KMS-11 (cell line): ENCODE measurements at regions not wholly inside any gene's neighbourhood (a gene's known extent, or its start where the extent isn't known, plus 50 kb on each side); places are given as distances from the start of the nearest gene placed in this dataset.

Experiments used
- H2AFZ ChIP-seq: fragments of 200-600 bp; sonication (generic); 2 replicates; pipeline ENCODE4 v1.6.1; 2016; ENCODE audit warnings: antibody characterized with exemption, mixed run types, low read depth
- H3K27ac ChIP-seq: fragments of 200-600 bp; sonication (generic); 2 replicates; pipeline ENCODE4 v1.6.1; 2016; ENCODE audit warnings: mild to moderate bottlenecking, mixed run types
- H3K27me3 ChIP-seq: fragments of 200-600 bp; sonication (generic); 2 replicates; pipeline ENCODE4 v1.6.1; 2017; ENCODE audit warnings: mild to moderate bottlenecking, low read depth, mixed run types, moderate library complexity; ENCODE audit not compliant: insufficient read depth
- H3K36me3 ChIP-seq: fragments of 200-600 bp; sonication (generic); 2 replicates; pipeline ENCODE4 v1.6.1; 2017; ENCODE audit warnings: mild to moderate bottlenecking, mixed run types; ENCODE audit not compliant: insufficient read depth
- H3K4me1 ChIP-seq: fragments of 200-600 bp; sonication (generic); 2 replicates; pipeline ENCODE4 v1.6.1; 2016; ENCODE audit warnings: mild to moderate bottlenecking, low read depth, mixed run types; ENCODE audit not compliant: poor library complexity, severe bottlenecking
- H3K4me2 ChIP-seq: fragments of 200-600 bp; sonication (generic); 2 replicates; pipeline ENCODE4 v1.7.0; 2016; ENCODE audit warnings: mild to moderate bottlenecking, mixed run types
- H3K4me3 ChIP-seq: fragments of 200-600 bp; sonication (generic); IDR thresholded peaks from 2 replicates; pipeline ENCODE4 v1.6.1; 2017; ENCODE audit warnings: low read depth, low read length, mixed read lengths; ENCODE audit not compliant: insufficient read depth
- H3K79me2 ChIP-seq: fragments of 200-600 bp; sonication (generic); 2 replicates; pipeline ENCODE4 v1.6.1; 2016; ENCODE audit warnings: low read depth, mixed run types; ENCODE audit not compliant: insufficient read depth
- H3K9ac ChIP-seq: fragments of 200-600 bp; sonication (generic); 2 replicates; pipeline ENCODE4 v1.6.1; 2016; ENCODE audit warnings: mild to moderate bottlenecking, mixed run types
- H4K20me1 ChIP-seq: fragments of 200-600 bp; sonication (generic); 2 replicates; pipeline ENCODE4 v1.6.1; 2016; ENCODE audit warnings: mild to moderate bottlenecking, mixed run types; ENCODE audit not compliant: insufficient read depth
- CTCF ChIP-seq: fragments of 200-600 bp; sonication (generic); conservative IDR thresholded peaks from 2 replicates; pipeline ENCODE4 v1.6.1; 2017; ENCODE audit warnings: low read depth, mild to moderate bottlenecking, antibody characterized with exemption, low read length, moderate library complexity, mixed read lengths

DNA sequence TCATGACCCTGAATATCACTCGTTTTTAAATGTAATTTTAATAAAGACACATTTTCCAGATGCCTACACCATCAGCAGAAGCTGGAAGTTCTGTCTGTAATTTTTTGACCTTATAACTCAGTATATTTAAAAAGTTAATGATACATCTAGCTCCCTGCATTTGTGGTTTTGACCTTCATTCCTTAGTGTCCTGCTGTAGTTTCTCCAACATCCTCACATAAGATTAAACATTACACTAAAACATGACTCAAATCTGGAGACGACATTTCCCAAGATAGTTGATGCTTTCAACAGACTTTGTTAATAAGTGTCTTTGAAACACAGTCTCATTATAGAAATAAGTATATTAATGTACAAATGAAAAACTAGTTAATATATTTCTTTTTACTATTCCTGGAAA is 363.1 kb downstream of the POM121L12 start:
- Histone ChIP-seq H3K27ac (no peak overlapping the region), H2AFZ (no peak overlapping the region), H3K27me3 (no peaks in the 10 kb centered on the region), H3K4me2 (no peak overlapping the region), H3K4me3 (no peak overlapping the region), H3K79me2 (no peaks in the 10 kb centered on the region), H3K9ac (no peak overlapping the region), H3K4me1 (no peaks in the 10 kb centered on the region), H3K36me3 (no peaks in the 10 kb centered on the region), H4K20me1 (no peaks in the 10 kb centered on the region)
- TF ChIP-seq CTCF = no peak

DNA sequence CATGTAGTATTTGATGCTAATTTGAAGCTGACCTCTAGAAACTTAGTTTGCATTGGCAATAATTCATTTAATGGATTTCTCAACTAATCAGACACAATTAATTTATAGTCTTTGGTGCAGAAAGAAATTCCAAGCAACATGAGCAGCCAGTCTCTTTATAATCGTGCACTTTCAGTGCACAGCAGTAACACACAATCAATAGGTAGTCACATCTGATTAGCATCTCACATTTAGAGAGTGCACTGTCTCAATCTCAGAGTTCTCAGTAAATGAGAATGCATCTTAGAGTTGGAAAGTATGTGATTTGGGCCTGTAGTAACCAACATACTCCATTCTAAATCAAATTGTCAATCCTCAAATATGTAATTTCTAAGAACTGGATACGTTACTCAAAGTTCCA is 377.6 kb downstream of the POM121L12 start:
- no peaks in the 10 kb centered on the region for H3K79me2 ChIP-seq
- no peaks in the 10 kb centered on the region for H3K4me1 ChIP-seq
- H2AFZ ChIP-seq = no peak overlapping the region
- H3K4me3 ChIP-seq = no peak overlapping the region
- H3K36me3 ChIP-seq = no peaks in the 10 kb centered on the region
- no peaks in the 10 kb centered on the region for H3K27me3 ChIP-seq
- TF ChIP-seq CTCF = no peak
- H4K20me1 ChIP-seq = no peaks in the 10 kb centered on the region
- no peak overlapping the region for H3K9ac ChIP-seq
- H3K4me2 ChIP-seq = no peak overlapping the region
- no peak overlapping the region for H3K27ac ChIP-seq

GRCh38 chr7:53415816-53416215 is 380.4 kb downstream of the POM121L12 start:
- Histone ChIP-seq H3K9ac (no peak overlapping the region), H4K20me1 (no peaks in the 10 kb centered on the region), H3K79me2 (no peaks in the 10 kb centered on the region), H2AFZ (no peak overlapping the region), H3K27me3 (no peaks in the 10 kb centered on the region), H3K4me2 (no peak overlapping the region), H3K27ac (no peak overlapping the region), H3K4me1 (no peaks in the 10 kb centered on the region), H3K4me3 (no peak overlapping the region), H3K36me3 (no peaks in the 10 kb centered on the region)
- no peak for TF ChIP-seq CTCF

DNA sequence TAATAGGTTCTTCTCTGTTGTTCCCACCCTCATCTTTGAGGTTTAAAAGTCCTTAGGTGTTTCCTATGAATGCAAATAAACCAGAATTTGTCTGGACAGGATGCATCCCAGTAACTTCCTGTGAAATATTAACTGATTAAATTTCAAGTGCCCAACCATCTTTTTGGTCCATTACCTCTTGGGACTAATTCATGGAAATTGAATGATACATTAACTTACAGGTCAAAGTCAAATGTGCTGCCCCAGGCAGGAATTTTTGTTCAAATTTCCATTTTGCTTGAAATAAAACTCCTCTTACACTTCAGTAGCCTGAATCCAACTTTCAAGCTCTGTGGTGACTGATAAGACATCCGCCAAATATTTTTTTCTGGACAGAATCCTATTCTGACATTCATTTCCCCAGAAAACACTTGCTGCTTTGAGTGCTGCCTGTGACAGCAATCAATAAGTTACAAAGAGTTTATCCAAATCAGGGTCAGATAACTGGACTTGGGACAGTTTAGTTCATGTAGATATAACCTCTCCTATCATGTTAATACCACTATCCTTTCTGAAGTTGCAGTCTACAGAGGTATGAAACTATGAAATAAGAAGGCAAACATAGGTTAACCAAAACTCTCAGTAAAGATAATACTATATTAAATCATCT is 383.5 kb downstream of the POM121L12 start:
- Histone ChIP-seq H3K79me2 (no peaks in the 10 kb centered on the region), H3K4me1 (no peaks in the 10 kb centered on the region), H4K20me1 (no peaks in the 10 kb centered on the region), H3K27ac (no peak overlapping the region), H3K27me3 (no peaks in the 10 kb centered on the region), H3K4me2 (no peak overlapping the region), H3K9ac (no peak overlapping the region), H3K4me3 (no peak overlapping the region), H2AFZ (no peak overlapping the region), H3K36me3 (no peaks in the 10 kb centered on the region)
- TF ChIP-seq CTCF = no peak
